Hepatocyte (in vitro differentiated cells): ENCODE measurements at regions not wholly inside any gene's neighbourhood (a gene's known extent, or its start where the extent isn't known, plus 50 kb on each side); places are given as distances from the start of the nearest gene placed in this dataset.
"Not testable (repeated sequence)": the region's sequence is repeated elsewhere in the genome, so short reads cannot be mapped to it uniquely, and the experiment has no call there.

Source experiments
- DNase-seq: peaks from one replicate; pipeline ENCODE4 v3.0.0-alpha.2; 2016; ENCODE audit warnings: low spot score
- H2AFZ ChIP-seq: fragments of 200-600 bp; sonication (generic); 2 replicates; pipeline ENCODE4 v1.6.0; 2016; ENCODE audit warnings: antibody characterized with exemption, mild to moderate bottlenecking
- H3K27ac ChIP-seq: fragments of 200-600 bp; sonication (generic); 2 replicates; pipeline ENCODE4 v1.5.1; 2016; ENCODE audit warnings: mild to moderate bottlenecking
- H3K27me3 ChIP-seq: fragments of 200-600 bp; sonication (generic); 2 replicates; pipeline ENCODE4 v1.6.1; 2016
- H3K36me3 ChIP-seq: fragments of 200-600 bp; sonication (generic); replicated peaks from 2 replicates; pipeline ENCODE4 v1.5.1; 2016; ENCODE audit warnings: low read depth; ENCODE audit not compliant: insufficient read depth
- H3K4me1 ChIP-seq: fragments of 200-600 bp; sonication (generic); 2 replicates; pipeline ENCODE4 v1.5.1; 2016; ENCODE audit warnings: mild to moderate bottlenecking, moderate library complexity; ENCODE audit not compliant: insufficient read depth
- H3K4me2 ChIP-seq: fragments of 200-600 bp; sonication (generic); 2 replicates; pipeline ENCODE4 v1.6.0; 2016
- H3K4me3 ChIP-seq: fragments of 200-600 bp; sonication (generic); 2 replicates; pipeline ENCODE4 v1.5.1; 2016; ENCODE audit warnings: mild to moderate bottlenecking
- H3K79me2 ChIP-seq: fragments of 200-600 bp; sonication (generic); 2 replicates; pipeline ENCODE4 v1.6.0; 2017; ENCODE audit warnings: mild to moderate bottlenecking
- H3K9me2 ChIP-seq: fragments of 200-600 bp; sonication (generic); replicated peaks from 2 replicates; pipeline ENCODE4 v1.6.0; 2017; ENCODE audit warnings: mild to moderate bottlenecking; ENCODE audit not compliant: insufficient read depth
- H3K9me3 ChIP-seq: fragments of 200-600 bp; sonication (generic); 2 replicates; pipeline ENCODE4 v1.5.1; 2016; ENCODE audit warnings: low read depth, mild to moderate bottlenecking
- H4K20me1 ChIP-seq: fragments of 200-600 bp; sonication (generic); 2 replicates; pipeline ENCODE4 v1.6.0; 2016; ENCODE audit warnings: mild to moderate bottlenecking; ENCODE audit not compliant: insufficient read depth, poor library complexity, severe bottlenecking
- EZH2 ChIP-seq: fragments of 200-600 bp; sonication (generic); IDR thresholded peaks from 2 replicates; pipeline ENCODE4 v1.6.1; 2016; ENCODE audit warnings: antibody characterized with exemption, mild to moderate bottlenecking, borderline replicate concordance
- EZH2phosphoT487 ChIP-seq: fragments of 200-600 bp; sonication (generic); IDR thresholded peaks from one replicate; pipeline ENCODE4 v1.6.1; 2018; ENCODE audit warnings: antibody characterized with exemption, mild to moderate bottlenecking, low read depth, moderate library complexity; ENCODE audit not compliant: unreplicated experiment, severe bottlenecking
- WGBS: methylation state at CpG from one replicate; pipeline ENCODE4 v1.1.6; 2016; ENCODE audit warnings: low lambda C conversion rate; ENCODE audit errors: missing lambda C conversion rate; 5-methylcytosine and 5-hydroxymethylcytosine counted together
- TF ChIP-seq, protein P1 (sequence below): fragments of 200-600 bp; sonication (generic); IDR thresholded peaks from 2 replicates; pipeline ENCODE4 v1.5.1; 2016; ENCODE audit warnings: antibody characterized with exemption, mild to moderate bottlenecking; ENCODE audit not compliant: poor library complexity

- Histone ChIP-seq H4K20me1 (no peaks in the 10 kb centered on the region), H3K27me3 (no peaks in the 10 kb centered on the region), H3K4me3 (no peak overlapping the region), H3K27ac (no peak overlapping the region), H3K4me2 (no peak overlapping the region), H3K9me3 (no peaks in the 10 kb centered on the region), H3K79me2 (no peaks in the 10 kb centered on the region), H3K36me3 (no peaks in the 10 kb centered on the region), H2AFZ (no peak overlapping the region), H3K4me1 (no peaks in the 10 kb centered on the region), H3K9me2 (no peaks in the 10 kb centered on the region)
- TF ChIP-seq EZH2phosphoT487 (no peak), EZH2 (no peak)
- TF ChIP-seq, protein P1, sequence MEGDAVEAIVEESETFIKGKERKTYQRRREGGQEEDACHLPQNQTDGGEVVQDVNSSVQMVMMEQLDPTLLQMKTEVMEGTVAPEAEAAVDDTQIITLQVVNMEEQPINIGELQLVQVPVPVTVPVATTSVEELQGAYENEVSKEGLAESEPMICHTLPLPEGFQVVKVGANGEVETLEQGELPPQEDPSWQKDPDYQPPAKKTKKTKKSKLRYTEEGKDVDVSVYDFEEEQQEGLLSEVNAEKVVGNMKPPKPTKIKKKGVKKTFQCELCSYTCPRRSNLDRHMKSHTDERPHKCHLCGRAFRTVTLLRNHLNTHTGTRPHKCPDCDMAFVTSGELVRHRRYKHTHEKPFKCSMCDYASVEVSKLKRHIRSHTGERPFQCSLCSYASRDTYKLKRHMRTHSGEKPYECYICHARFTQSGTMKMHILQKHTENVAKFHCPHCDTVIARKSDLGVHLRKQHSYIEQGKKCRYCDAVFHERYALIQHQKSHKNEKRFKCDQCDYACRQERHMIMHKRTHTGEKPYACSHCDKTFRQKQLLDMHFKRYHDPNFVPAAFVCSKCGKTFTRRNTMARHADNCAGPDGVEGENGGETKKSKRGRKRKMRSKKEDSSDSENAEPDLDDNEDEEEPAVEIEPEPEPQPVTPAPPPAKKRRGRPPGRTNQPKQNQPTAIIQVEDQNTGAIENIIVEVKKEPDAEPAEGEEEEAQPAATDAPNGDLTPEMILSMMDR: no peak
- DNase-seq: no peak
- 39% methylated on average over 3 of the region's 3 CpGs for WGBS
These were observed 307.2 kb upstream of the DLGAP1 start for GRCh38 chr18:4762330-4762729.

DNA sequence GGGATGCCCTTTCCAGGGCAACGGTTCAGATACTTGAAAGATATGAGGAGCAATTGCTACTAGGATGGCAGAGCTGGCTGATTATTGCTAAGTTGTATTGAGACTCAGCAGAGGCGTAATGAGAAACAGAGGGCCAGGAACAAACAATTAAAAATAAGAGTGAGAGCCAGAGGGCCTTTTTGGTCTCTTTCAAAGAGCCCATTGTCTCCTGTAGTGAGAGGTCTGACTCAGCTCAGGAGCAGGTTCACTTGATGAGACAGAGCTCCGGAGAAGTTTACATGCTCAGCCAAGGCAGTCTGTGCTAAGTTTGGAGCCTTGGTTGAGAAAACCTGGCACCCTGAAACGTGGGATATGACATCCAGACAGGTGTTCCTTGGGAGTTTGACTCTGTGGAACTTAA is 303.9 kb upstream of the DLGAP1 start:
- no peak overlapping the region for H3K4me3 ChIP-seq

DNA sequence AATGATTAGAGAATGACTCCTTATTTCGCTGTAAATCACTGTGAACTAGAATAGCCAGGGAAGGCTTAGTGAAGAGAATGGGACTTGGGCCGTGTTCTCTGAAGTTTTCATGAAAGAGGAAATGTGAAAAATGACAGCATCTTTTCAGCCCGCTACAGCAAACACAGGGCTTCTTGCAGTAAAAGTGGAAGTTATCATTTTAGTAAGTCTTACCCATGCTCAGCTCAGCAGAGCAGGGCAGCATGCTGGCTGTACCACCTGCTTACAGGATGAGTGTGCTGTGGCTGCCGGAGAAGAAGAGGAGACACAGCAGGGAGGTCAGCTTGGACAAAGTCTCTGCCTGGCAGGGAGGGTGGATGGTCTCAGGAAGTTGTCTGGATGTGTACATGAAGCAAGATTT is 300.7 kb upstream of the DLGAP1 start:
- Histone ChIP-seq H3K9me2 (no peaks in the 10 kb centered on the region), H3K4me2 (no peak overlapping the region), H3K4me3 (no peak overlapping the region), H3K27me3 (no peaks in the 10 kb centered on the region), H3K36me3 (no peaks in the 10 kb centered on the region), H3K9me3 (no peaks in the 10 kb centered on the region), H4K20me1 (no peaks in the 10 kb centered on the region), H3K27ac (no peak overlapping the region), H3K79me2 (no peaks in the 10 kb centered on the region), H3K4me1 (no peaks in the 10 kb centered on the region), H2AFZ (no peak overlapping the region)
- WGBS: 86% methylated on average over 4 of the region's 4 CpGs
- TF ChIP-seq, protein P1: no peak
- TF ChIP-seq EZH2 (no peak), EZH2phosphoT487 (no peak)
- DNase-seq: no peak

More for the DNA sequence above, 303.9 kb upstream of the DLGAP1 start:
- Histone ChIP-seq H2AFZ (no peak overlapping the region), H3K79me2 (no peaks in the 10 kb centered on the region), H3K9me3 (no peaks in the 10 kb centered on the region), H4K20me1 (no peaks in the 10 kb centered on the region), H3K4me1 (no peaks in the 10 kb centered on the region), H3K9me2 (no peaks in the 10 kb centered on the region), H3K27ac (no peak overlapping the region), H3K27me3 (no peaks in the 10 kb centered on the region), H3K36me3 (no peaks in the 10 kb centered on the region), H3K4me2 (no peak overlapping the region)
- TF ChIP-seq EZH2: no peak
- TF ChIP-seq EZH2phosphoT487: no peak
- TF ChIP-seq, protein P1: no peak
- no peak for DNase-seq
- 48% methylated on average over 4 of the region's 4 CpGs for whole genome bisulfite sequencing

DNA sequence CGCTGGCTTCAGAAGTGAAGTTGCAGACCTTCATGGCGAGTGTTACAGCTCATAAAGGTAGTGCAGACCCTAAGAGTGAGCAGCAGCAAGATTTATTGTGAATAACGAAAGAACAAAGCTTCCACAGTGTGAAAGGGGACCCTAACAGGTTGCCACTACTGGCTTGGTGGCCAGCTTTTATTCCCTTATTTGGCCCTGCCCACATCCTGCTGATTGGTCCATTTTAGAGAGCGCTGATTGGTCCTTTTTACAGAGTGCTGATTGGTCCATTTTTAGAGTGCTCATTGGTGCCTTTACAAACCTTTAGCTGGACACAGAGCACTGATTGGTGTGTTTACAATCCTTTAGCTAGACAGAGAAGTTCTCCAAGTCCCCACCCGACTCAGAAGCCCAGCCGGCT is 298.0 kb upstream of the DLGAP1 start:
- 71% methylated on average over 6 of the region's 6 CpGs for WGBS
- H3K4me2 ChIP-seq, H3K36me3 ChIP-seq, H3K9me2 ChIP-seq, H3K27ac ChIP-seq, H3K27me3 ChIP-seq, DNase-seq, H4K20me1 ChIP-seq, H2AFZ ChIP-seq, H3K4me3 ChIP-seq, H3K79me2 ChIP-seq, H3K4me1 ChIP-seq, H3K9me3 ChIP-seq: not testable (repeated sequence)
